K562 (cell line): ENCODE measurements at regions not wholly inside any gene's neighbourhood (a gene's known extent, or its start where the extent isn't known, plus 50 kb on each side); places are given as distances from the start of the nearest gene placed in this dataset.
A peak's percentile ranks its signal among the peaks of the same experiment; 100 is the strongest.

ENCODE experiments used
- ATF3 ChIP-seq, 2 experiments: fragments of 450-650 bp in 1 of 2; sonication (generic) in 1 of 2; formaldehyde crosslinking in 1 of 2; IDR thresholded peaks in 1 of 2; conservative IDR thresholded peaks in 1 of 2; 2 replicates each; pipeline versions ENCODE4 v1.6.1 to v1.8.1; 2016 to 2023; ENCODE audit warnings: mild to moderate bottlenecking in 2 of 2, moderate library complexity in 2 of 2, inconsistent platforms in 1 of 2, missing genetic modification reagents in 1 of 2
- CREB3 ChIP-seq: fragments of 450-650 bp; conservative IDR thresholded peaks from 2 replicates; pipeline ENCODE4 v1.6.1; 2016; ENCODE audit warnings: missing genetic modification characterization, low read depth, mild to moderate bottlenecking, missing compliant biosample characterization, moderate library complexity
- HDAC8 ChIP-seq: fragments of 450-650 bp; IDR thresholded peaks from 2 replicates; pipeline ENCODE4 v1.6.1; 2016; ENCODE audit warnings: mild to moderate bottlenecking, missing genetic modification characterization, moderate library complexity, missing compliant biosample characterization
- PRDM10 ChIP-seq: fragments of 450-650 bp; IDR thresholded peaks from 2 replicates; pipeline ENCODE4 v1.6.1; 2018; ENCODE audit not compliant: partially characterized antibody
- PREB ChIP-seq: sonication (generic); formaldehyde crosslinking; IDR thresholded peaks from 2 replicates; pipeline ENCODE4 v1.8.1; 2023; ENCODE audit warnings: mild to moderate bottlenecking, missing genetic modification reagents
- RAD21 ChIP-seq, 2 experiments: fragments of 250-450 bp in 1 of 2; fragments of 450-650 bp in 1 of 2; sonication (Bioruptor Pico) in 1 of 2; formaldehyde crosslinking in 1 of 2; IDR thresholded peaks in 1 of 2; conservative IDR thresholded peaks in 1 of 2; 2 replicates each; pipeline versions ENCODE4 v1.4.0 to v1.8.0; 2020 to 2022; ENCODE audit warnings: mild to moderate bottlenecking in 2 of 2, moderate library complexity in 1 of 2
- SMARCC2 ChIP-seq: fragments of 450-650 bp; IDR thresholded peaks from 2 replicates; pipeline ENCODE4 v1.6.1; 2017; ENCODE audit warnings: antibody characterized with exemption, moderate library complexity, mild to moderate bottlenecking, low read depth
- ZNF121 ChIP-seq: sonication (generic); formaldehyde crosslinking; conservative IDR thresholded peaks from 2 replicates; pipeline ENCODE4 v1.8.0; 2022; ENCODE audit warnings: missing genetic modification reagents
- ZNF274 ChIP-seq: IDR thresholded peaks from 2 replicates; pipeline ENCODE4 v1.6.1; 2011; ENCODE audit warnings: low read depth, mild to moderate bottlenecking, low read length, moderate library complexity, borderline replicate concordance
- TF ChIP-seq, protein P1 (sequence below): fragments of 250-450 bp; sonication (Bioruptor Pico); IDR thresholded peaks from 2 replicates; pipeline ENCODE4 v1.9.0; 2021; ENCODE audit warnings: mild to moderate bottlenecking
- TF ChIP-seq, protein P2 (sequence below), 3 experiments: IDR thresholded peaks in 2 of 3; conservative IDR thresholded peaks in 1 of 3; 2 replicates each; pipeline ENCODE4 v1.5.1; 2011 to 2012; ENCODE audit warnings: low read length in 3 of 3, mild to moderate bottlenecking in 3 of 3, control low read depth in 2 of 3, improper control_type of control experiment in 1 of 3, inconsistent platforms in 1 of 3, low read depth in 1 of 3, mixed read lengths in 1 of 3, moderate library complexity in 1 of 3; ENCODE audit not compliant: insufficient read depth in 2 of 3

DNA sequence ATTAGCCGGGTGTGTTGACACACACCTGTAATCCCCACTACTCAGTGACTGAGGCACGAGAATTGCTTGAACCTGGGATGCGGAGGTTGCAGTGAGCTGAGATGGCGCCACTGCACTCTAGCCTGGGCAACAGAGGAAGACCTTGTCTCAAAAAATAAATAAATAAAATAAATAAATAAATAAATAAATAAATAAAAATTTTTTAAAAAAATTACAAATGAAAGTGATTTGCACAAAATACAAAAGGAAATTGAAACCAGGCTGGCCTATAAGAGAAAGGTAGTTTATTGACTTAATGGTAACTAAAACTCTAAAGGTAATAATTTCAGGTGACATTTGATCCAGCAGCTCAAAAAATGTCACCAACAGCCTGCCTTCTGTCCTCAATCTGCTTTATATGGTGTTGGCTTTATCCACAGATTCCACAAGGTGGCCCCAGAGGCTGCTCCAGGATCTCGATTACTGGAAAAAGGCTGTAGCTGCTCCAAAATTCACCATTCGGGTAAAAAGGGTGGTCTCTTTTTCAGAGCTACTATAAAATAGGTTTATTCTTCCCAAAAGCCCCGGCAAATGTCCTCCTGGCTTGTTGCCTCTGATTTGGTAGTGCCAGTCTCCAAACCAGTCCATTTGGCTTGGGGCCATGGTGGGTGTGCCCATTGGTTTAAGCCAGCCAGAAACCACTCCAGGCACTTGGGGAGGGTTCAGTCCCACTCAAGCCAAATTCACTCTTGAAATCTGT lies 61.4 kb upstream of the TRIM2 start (continued):
- TF ChIP-seq PRDM10, result no peak
- no peak for TF ChIP-seq SMARCC2
- TF ChIP-seq, protein P1, sequence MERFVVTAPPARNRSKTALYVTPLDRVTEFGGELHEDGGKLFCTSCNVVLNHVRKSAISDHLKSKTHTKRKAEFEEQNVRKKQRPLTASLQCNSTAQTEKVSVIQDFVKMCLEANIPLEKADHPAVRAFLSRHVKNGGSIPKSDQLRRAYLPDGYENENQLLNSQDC, result no peak
- TF ChIP-seq PREB (CRISPR knock-in tag), result no peak
- no peak for TF ChIP-seq HDAC8 (tag)
- no peak for TF ChIP-seq CREB3 (tag)
- peak; percentile 83 to 85 for TF ChIP-seq RAD21 (CRISPR knock-in tag; conservative IDR thresholded peaks at IDR 0.05 in 1 of 2, IDR thresholded peaks at IDR 0.05 in 1 of 2)
- TF ChIP-seq, protein P2, sequence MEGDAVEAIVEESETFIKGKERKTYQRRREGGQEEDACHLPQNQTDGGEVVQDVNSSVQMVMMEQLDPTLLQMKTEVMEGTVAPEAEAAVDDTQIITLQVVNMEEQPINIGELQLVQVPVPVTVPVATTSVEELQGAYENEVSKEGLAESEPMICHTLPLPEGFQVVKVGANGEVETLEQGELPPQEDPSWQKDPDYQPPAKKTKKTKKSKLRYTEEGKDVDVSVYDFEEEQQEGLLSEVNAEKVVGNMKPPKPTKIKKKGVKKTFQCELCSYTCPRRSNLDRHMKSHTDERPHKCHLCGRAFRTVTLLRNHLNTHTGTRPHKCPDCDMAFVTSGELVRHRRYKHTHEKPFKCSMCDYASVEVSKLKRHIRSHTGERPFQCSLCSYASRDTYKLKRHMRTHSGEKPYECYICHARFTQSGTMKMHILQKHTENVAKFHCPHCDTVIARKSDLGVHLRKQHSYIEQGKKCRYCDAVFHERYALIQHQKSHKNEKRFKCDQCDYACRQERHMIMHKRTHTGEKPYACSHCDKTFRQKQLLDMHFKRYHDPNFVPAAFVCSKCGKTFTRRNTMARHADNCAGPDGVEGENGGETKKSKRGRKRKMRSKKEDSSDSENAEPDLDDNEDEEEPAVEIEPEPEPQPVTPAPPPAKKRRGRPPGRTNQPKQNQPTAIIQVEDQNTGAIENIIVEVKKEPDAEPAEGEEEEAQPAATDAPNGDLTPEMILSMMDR (IDR thresholded peaks at IDR 0.05 in 2 of 3, conservative IDR thresholded peaks at IDR 0.05 in 1 of 3; ENCODE audit: insufficient read depth in 2 of 3, low read depth in 1 of 3, low read length in 3 of 3), result peak; percentile 68 to 89 (median 76)
- no peak for TF ChIP-seq ZNF274
- TF ChIP-seq ATF3 (IDR thresholded peaks at IDR 0.05), result no peak
- TF ChIP-seq ATF3 (CRISPR knock-in tag; conservative IDR thresholded peaks at IDR 0.05), result 0 out of 2 replicates have a peak, but pooled peaks have one; percentile 24
- TF ChIP-seq ZNF121, result no peak
